IPS-15b (cell line): ENCODE measurements at regions not wholly inside any gene's neighbourhood (a gene's known extent, or its start where the extent isn't known, plus 50 kb on each side); places are given as distances from the start of the nearest gene placed in this dataset.

ENCODE experiments used
- H3K27me3 ChIP-seq: one replicate; pipeline ENCODE4 v1.6.1; 2013; ENCODE audit warnings: low read length; ENCODE audit not compliant: control insufficient read depth, insufficient read depth
- H3K36me3 ChIP-seq: one replicate; pipeline ENCODE4 v1.6.1; 2013; ENCODE audit warnings: low read length; ENCODE audit not compliant: control insufficient read depth, insufficient read depth
- H3K4me1 ChIP-seq: one replicate; pipeline ENCODE4 v1.6.1; 2013; ENCODE audit warnings: mild to moderate bottlenecking, low read length; ENCODE audit not compliant: control insufficient read depth, insufficient read depth
- H3K4me3 ChIP-seq: one replicate; pipeline ENCODE4 v1.5.1; 2013; ENCODE audit warnings: low read depth, low read length
- H3K9ac ChIP-seq: one replicate; pipeline ENCODE4 v1.6.1; 2013; ENCODE audit warnings: low read depth, mild to moderate bottlenecking, low read length
- H3K9me3 ChIP-seq: one replicate; pipeline ENCODE4 v1.6.1; 2013; ENCODE audit warnings: mild to moderate bottlenecking, low read length; ENCODE audit not compliant: control insufficient read depth, insufficient read depth

GRCh38 chr12:124441443-124442194 lies 125.8 kb downstream of the NCOR2 start:
- no peak overlapping the region for H3K4me3 ChIP-seq
- no peak overlapping the region for H3K9ac ChIP-seq
- H3K36me3 ChIP-seq: peaks cover 18% of the 10 kb centered on the region

DNA sequence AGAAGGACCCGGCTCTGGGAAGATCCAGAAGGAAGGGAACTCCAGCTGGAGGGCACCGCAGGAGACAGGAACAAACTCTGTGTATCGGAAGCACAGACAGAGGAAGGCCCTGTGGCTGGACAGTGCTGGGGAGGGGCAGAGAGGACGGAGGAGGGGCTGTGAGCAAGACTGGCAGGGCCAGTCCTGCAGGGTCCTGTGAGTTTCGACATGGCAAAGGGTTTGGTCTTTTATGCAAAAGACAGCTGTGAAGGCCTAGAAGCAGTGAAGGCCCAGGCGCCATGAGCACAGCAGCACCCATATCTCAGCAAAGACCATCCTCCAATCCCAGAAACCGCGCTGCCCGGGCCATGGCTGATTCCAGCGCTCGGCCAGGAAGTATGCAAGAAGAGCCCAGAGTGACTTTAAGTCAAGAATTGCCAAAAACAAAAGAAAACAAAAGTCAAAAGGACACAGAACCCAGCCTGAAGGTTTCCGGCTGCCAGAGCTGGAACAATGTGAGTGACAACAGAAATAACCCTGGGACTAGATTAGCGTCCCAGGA lies 126.5 kb downstream of the NCOR2 start:
- H3K4me1 ChIP-seq: no peaks in the 10 kb centered on the region
- H3K36me3 ChIP-seq: peaks cover 17% of the 10 kb centered on the region
- H3K9me3 ChIP-seq: no peaks in the 10 kb centered on the region
- no peak overlapping the region for H3K9ac ChIP-seq
- no peak overlapping the region for H3K4me3 ChIP-seq
- peaks cover 6% of the 10 kb centered on the region for H3K27me3 ChIP-seq

More at GRCh38 chr12:124441443-124442194, 125.8 kb downstream of the NCOR2 start:
- peaks cover 6% of the 10 kb centered on the region for H3K27me3 ChIP-seq
- no peaks in the 10 kb centered on the region for H3K4me1 ChIP-seq
- no peaks in the 10 kb centered on the region for H3K9me3 ChIP-seq

DNA sequence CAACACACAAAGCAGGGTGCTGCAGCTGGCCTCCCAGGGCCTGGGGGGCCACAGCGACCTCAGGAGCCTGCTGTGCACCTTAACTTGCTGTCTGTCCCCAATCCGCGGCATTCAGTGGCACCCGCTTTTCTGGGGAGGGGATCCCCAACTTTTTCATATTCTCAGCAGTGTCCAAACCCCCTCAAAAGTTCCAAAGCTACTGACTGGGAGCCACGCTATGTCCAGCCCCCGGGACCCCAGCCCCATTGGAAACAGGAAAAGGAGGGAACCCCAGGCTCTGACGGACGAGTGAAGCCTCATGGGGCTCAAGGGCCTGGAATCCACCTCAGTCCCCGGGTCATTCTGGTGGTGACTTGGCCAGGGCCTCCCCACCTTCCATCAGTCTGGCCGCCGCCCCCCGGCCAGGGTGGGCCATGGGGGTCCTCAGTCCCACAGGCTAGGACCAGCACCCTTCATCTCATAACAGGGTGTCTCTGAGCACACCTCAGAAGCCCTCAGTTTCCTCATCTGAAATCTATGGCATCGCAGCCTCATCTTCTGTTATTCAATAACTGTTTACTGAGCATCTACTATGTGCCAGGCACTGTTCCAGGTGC lies 127.3 kb downstream of the NCOR2 start:
- peaks cover 6% of the 10 kb centered on the region for H3K27me3 ChIP-seq
- H3K4me1 ChIP-seq: no peaks in the 10 kb centered on the region
- H3K9me3 ChIP-seq: no peaks in the 10 kb centered on the region
- H3K36me3 ChIP-seq: peaks cover 17% of the 10 kb centered on the region
- H3K4me3 ChIP-seq: no peak overlapping the region
- no peak overlapping the region for H3K9ac ChIP-seq

DNA sequence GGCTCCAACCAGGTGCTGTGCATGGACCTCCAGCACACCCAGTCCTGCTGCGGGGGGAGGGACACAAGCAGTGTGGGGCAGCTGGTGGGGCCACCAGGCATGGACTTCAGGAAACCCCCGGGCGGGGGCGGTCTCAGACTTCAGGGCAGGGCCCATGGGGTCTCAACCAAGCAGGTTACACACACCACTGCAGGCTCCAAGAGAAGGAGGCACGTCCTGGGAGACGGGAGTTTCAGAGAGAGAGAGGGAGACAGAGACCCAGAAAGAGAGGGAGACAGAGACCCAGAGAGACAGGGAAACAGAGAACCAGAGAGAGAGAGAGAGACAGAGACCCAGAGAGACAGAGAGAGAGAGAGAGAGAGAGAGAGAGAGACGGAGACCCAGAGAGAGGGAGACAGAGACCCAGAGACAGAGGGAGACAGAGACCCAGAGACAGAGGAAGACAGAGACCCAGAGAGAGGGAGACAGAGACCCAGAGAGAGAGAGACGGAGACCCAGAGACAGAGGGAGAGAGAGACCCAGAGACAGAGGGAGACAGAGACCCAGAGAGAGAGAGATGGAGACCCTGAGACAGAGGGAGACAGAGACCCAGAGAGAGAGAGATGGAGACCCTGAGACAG lies 128.9 kb downstream of the NCOR2 start:
- Histone ChIP-seq H3K9me3 (no peaks in the 10 kb centered on the region), H3K36me3 (peaks cover 14% of the 10 kb centered on the region), H3K4me3 (no peak overlapping the region), H3K27me3 (peaks cover 6% of the 10 kb centered on the region), H3K4me1 (peaks cover 6% of the 10 kb centered on the region), H3K9ac (no peak overlapping the region)

DNA sequence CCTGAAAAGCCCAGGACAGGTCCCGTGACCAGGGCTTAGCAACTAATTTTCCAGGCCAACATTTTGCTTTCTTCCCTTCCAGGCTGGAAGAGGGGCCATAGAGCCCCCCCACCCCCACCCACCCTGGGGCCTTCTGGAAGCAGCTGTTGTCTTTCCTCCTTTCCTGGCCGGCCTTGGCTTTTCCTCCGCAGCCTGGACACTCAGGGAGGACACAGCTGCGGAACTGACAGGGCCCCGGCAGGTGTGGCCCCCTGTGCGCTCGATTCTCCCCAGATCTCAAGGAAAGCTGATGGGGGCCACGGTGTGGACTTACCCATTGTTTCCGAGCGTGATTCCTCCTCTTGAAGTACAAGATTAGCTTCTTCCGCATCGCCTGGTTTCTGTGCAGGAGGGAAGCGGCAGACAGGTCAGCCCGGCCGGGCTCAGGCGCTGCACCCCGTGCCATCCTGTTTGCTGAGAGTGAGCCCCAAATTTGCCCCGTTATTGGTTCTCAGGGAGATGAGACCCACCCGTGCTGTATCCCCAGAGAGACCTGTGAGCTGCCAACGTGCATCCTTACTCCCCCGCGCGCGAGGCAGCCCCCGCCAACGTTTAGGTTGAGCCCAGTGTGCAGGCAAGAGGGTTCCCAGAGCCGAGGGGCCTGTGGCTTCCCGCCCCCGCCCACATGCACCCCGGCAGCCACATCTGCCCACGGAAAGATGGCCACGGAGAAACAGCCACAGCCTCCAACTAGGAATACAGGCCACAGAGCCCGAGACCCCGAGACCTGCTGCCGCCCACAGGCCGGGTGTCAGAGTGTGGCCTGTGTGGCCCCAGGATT lies 129.6 kb downstream of the NCOR2 start:
- Histone ChIP-seq H3K36me3 (peaks cover 16% of the 10 kb centered on the region), H3K27me3 (peaks cover 6% of the 10 kb centered on the region), H3K9me3 (no peaks in the 10 kb centered on the region), H3K9ac (no peak overlapping the region), H3K4me1 (peaks cover 12% of the 10 kb centered on the region), H3K4me3 (no peak overlapping the region)

GRCh38 chr12:124437121-124437520 lies 130.3 kb downstream of the NCOR2 start:
- H3K9ac ChIP-seq: no peak overlapping the region
- peaks cover 18% of the 10 kb centered on the region for H3K36me3 ChIP-seq
- H3K27me3 ChIP-seq: peaks cover 6% of the 10 kb centered on the region
- H3K4me3 ChIP-seq: no peak overlapping the region
- no peaks in the 10 kb centered on the region for H3K9me3 ChIP-seq
- peaks cover 12% of the 10 kb centered on the region for H3K4me1 ChIP-seq

DNA sequence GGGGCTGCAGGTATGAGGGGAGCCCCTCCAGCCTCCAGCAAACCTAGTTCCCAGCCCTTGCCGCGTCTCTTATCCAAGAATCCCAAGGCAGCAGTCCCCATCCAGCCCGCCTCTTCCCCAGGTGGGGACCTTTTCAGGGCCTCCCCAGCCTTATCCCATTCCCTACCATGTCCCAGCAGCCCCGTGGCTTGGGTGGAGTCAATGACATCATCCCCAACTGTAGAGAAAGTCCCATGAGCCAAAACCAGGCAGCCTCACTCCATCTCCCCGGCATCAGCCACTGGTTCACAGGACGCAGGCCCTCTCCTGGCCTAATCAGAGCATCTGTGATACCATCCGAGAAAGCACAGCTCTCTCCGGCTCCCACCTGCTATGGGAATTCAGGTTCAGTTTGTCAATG lies 131.0 kb downstream of the NCOR2 start:
- Histone ChIP-seq H3K36me3 (peaks cover 22% of the 10 kb centered on the region), H3K9me3 (no peaks in the 10 kb centered on the region), H3K4me3 (no peak overlapping the region), H3K4me1 (peaks cover 12% of the 10 kb centered on the region), H3K27me3 (peaks cover 6% of the 10 kb centered on the region), H3K9ac (no peak overlapping the region)

DNA sequence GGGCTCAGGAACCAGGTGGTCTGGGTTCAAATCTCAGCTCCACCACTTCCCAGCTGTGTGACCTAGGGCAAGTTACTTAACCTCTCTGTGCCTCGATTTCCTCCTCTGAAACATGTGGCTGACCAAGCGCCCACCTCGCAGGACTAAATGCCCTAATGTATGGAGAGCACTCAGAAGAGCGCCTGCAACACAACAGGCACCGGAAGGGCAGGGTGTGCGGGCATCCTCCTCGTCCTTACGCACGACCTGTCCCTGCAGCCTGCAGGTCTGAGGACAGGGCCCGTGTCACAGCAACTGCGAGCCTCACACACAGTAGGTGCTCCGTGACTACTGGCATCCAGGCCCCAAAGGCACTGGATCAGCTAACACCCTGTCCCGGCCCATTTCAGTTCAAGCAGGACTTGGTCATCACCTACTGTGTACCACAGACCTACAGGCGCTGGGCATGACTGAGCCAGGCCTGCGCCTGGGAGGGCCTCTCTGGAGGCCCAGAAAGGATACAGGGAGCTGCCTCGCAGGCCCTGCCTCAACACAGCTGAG lies 131.5 kb downstream of the NCOR2 start:
- Histone ChIP-seq H3K9me3 (no peaks in the 10 kb centered on the region), H3K27me3 (peaks cover 6% of the 10 kb centered on the region), H3K9ac (no peak overlapping the region), H3K4me1 (peaks cover 12% of the 10 kb centered on the region), H3K36me3 (peaks cover 25% of the 10 kb centered on the region), H3K4me3 (no peak overlapping the region)

DNA sequence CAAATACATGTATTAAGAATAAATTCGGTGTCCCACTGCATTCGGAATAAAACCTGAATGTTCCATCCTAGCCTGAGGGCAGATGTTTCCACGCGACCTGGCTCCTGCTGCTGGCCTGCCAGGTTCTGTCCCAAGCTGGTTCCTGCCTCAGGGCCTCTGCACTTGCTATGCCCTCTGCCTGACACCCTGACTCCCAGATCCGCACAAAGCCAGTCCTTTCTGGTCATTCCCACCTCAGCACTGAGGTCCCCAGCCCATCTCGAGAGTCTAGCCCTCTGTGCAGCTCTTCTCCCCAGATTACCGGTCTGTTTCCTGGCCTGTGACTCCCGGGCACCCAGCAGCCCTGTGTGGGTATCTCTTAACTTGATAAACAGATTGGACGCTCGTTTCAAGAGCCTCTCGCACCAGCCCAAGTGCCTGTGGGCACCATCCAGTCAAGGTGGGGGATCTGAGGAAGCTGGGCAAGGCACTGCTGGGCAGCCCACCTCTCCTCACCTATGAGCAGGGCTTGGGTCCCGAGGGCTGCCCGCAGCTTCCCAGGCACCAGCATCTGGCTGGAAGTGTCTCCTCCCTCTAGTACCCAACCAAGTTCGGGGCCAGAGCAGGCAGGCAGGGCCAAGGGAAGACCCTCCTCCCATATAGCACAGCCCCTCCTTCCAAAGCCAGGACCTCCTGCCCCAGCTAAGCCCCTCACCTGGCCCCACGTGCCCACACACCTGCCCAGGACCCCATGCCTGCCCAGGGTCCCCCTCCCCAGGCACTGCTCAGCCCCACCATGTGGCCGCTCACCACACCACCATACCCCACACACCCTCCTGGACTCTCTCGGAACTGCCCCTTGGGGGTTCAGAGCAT lies 132.2 kb downstream of the NCOR2 start:
- Histone ChIP-seq H3K27me3 (peaks cover 6% of the 10 kb centered on the region), H3K4me3 (no peak overlapping the region), H3K9ac (no peak overlapping the region), H3K9me3 (no peaks in the 10 kb centered on the region), H3K36me3 (peaks cover 32% of the 10 kb centered on the region), H3K4me1 (peaks cover 12% of the 10 kb centered on the region)

DNA sequence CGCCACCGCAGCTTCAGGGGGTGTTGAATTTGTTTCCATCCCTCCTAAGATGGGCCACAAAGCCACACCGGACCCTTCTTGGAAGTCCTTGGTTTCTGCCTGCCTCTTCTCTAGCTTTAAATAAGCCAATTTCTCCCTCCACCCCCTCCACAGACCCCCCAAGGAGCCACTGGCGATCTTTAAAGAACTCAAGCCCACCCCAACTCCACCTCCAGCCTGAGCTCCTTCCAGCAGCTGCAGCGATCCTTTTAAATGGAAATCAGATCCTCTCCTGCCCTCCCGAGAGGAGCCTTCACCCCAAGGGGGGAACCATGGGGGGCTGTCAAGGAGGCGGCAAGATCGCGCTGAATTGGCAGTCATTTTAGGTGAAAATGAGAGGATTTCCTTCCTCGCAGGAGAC lies 133.1 kb downstream of the NCOR2 start:
- no peak overlapping the region for H3K4me3 ChIP-seq
- H3K36me3 ChIP-seq: peaks cover 40% of the 10 kb centered on the region
- H3K9me3 ChIP-seq: no peaks in the 10 kb centered on the region
- H3K9ac ChIP-seq: peak overlapping the region; percentile 37
- H3K27me3 ChIP-seq: peaks cover 6% of the 10 kb centered on the region
- peaks cover 12% of the 10 kb centered on the region for H3K4me1 ChIP-seq
